HepG2 (cell line): ENCODE measurements at regions not wholly inside any gene's neighbourhood (a gene's known extent, or its start where the extent isn't known, plus 50 kb on each side); places are given as distances from the start of the nearest gene placed in this dataset.
A peak's percentile ranks its signal among the peaks of the same experiment; 100 is the strongest.

Experiments
- ATF7-NPFF ChIP-seq: sonication (generic); formaldehyde crosslinking; IDR thresholded peaks from 2 replicates; pipeline ENCODE4 v1.8.1; 2023; ENCODE audit warnings: mild to moderate bottlenecking, low read depth, missing genetic modification reagents, moderate library complexity
- CEBPB ChIP-seq: IDR thresholded peaks from 2 replicates; pipeline ENCODE4 v1.6.1; 2011; ENCODE audit warnings: low read depth, low read length, improper control_type of control experiment, borderline replicate concordance
- HNF4A ChIP-seq: sonication (generic); formaldehyde crosslinking; IDR thresholded peaks from 2 replicates; pipeline ENCODE4 v1.4.0; 2020; ENCODE audit warnings: missing genetic modification reagents
- KAT2B ChIP-seq: fragments of 150-350 bp; IDR thresholded peaks from 2 replicates; pipeline ENCODE4 v1.6.1; 2014; ENCODE audit warnings: low read depth, low read length, borderline replicate concordance
- MAF1 ChIP-seq: sonication (generic); formaldehyde crosslinking; IDR thresholded peaks from 2 replicates; pipeline ENCODE4 v1.5.0; 2020; ENCODE audit warnings: missing genetic modification reagents, borderline replicate concordance
- POLR2A ChIP-seq, 2 experiments: IDR thresholded peaks; 2 replicates each; pipeline ENCODE4 v1.6.1; 2011; ENCODE audit warnings: low read depth in 2 of 2, low read length in 2 of 2, mild to moderate bottlenecking in 1 of 2, moderate library complexity in 1 of 2; ENCODE audit not compliant: insufficient read depth in 1 of 2
- REL ChIP-seq: sonication (generic); formaldehyde crosslinking; conservative IDR thresholded peaks from 2 replicates; pipeline ENCODE4 v1.8.0; 2022; ENCODE audit warnings: mild to moderate bottlenecking, missing genetic modification reagents, moderate library complexity
- SMYD3 ChIP-seq: sonication (generic); formaldehyde crosslinking; IDR thresholded peaks from 2 replicates; pipeline ENCODE4 v1.8.1; 2023; ENCODE audit warnings: mild to moderate bottlenecking, missing genetic modification reagents
- SNAI1 ChIP-seq: sonication (generic); formaldehyde crosslinking; IDR thresholded peaks from 2 replicates; pipeline ENCODE4 v1.5.0; 2020; ENCODE audit warnings: mild to moderate bottlenecking, missing genetic modification reagents, borderline replicate concordance
- THAP11 ChIP-seq: IDR thresholded peaks from 2 replicates; pipeline ENCODE4 v1.6.1; 2016; ENCODE audit warnings: missing biosample characterization, missing genetic modification reagents
- ZEB1 ChIP-seq: IDR thresholded peaks from 2 replicates; pipeline ENCODE4 v1.6.1; 2012; ENCODE audit warnings: mild to moderate bottlenecking, low read depth, inconsistent platforms; ENCODE audit not compliant: insufficient replicate concordance
- ZFAT ChIP-seq: sonication (generic); formaldehyde crosslinking; conservative IDR thresholded peaks from 2 replicates; pipeline ENCODE4 v1.8.1; 2023; ENCODE audit warnings: missing genetic modification reagents, inconsistent platforms
- ZNF138 ChIP-seq: sonication (generic); formaldehyde crosslinking; IDR thresholded peaks from 2 replicates; pipeline ENCODE4 v1.5.0; 2020; ENCODE audit warnings: mild to moderate bottlenecking, low read depth, missing genetic modification reagents
- ZNF251 ChIP-seq: sonication (generic); formaldehyde crosslinking; IDR thresholded peaks from 2 replicates; pipeline ENCODE4 v1.9.0; 2021; ENCODE audit warnings: mild to moderate bottlenecking, missing genetic modification reagents
- ZNF562 ChIP-seq: sonication (generic); formaldehyde crosslinking; IDR thresholded peaks from 2 replicates; pipeline ENCODE4 v1.8.0; 2022; ENCODE audit warnings: missing genetic modification reagents, borderline replicate concordance
- TF ChIP-seq, protein P1 (sequence below): sonication (generic); formaldehyde crosslinking; IDR thresholded peaks from 2 replicates; pipeline ENCODE4 v1.5.1; 2020; ENCODE audit warnings: mild to moderate bottlenecking, moderate library complexity, missing genetic modification reagents
- TF ChIP-seq, protein P2 (sequence below): sonication (generic); formaldehyde crosslinking; IDR thresholded peaks from 2 replicates; pipeline ENCODE4 v1.9.0; 2021; ENCODE audit warnings: mild to moderate bottlenecking, missing genetic modification reagents
- TF ChIP-seq, protein P3 (sequence below): sonication (generic); formaldehyde crosslinking; IDR thresholded peaks from 2 replicates; pipeline ENCODE4 v1.8.0; 2022; ENCODE audit warnings: mild to moderate bottlenecking, missing genetic modification reagents, moderate library complexity
- TF ChIP-seq, protein P4 (sequence below): sonication (generic); formaldehyde crosslinking; IDR thresholded peaks from 2 replicates; pipeline ENCODE4 v1.8.0; 2022; ENCODE audit warnings: mild to moderate bottlenecking, missing genetic modification reagents
- TF ChIP-seq, protein P5 (sequence below): sonication (generic); formaldehyde crosslinking; IDR thresholded peaks from 2 replicates; pipeline ENCODE4 v1.4.0; 2020; ENCODE audit warnings: mild to moderate bottlenecking, missing genetic modification reagents

DNA sequence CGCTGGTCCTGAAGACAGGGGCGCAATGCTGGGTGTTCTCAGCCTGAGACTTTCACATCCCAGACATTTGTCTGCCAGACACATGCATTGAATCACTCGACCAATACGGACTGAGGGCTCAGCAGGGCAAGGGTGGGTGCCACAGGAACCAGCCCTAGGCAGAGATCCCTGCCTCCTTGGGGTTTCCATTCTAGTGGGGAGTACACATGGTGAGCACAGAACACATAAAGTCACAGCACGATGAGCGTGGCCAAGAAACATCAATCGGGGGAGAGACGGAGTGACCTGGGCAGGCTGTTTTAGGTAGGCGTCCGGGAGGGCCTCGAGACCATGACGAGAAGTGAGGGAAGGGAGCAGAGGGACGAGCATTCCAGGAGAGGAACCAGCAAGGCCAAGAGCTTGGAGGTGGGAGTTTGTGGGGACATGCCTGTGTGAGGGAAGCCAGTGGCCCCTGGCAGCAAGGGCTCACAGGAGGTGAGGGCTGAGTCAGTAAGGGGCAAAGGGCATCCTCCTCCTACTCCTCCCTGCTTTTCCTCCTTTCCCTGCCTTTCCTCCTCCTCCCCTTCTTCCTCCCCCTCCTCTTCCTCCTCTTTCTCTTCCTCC, 126.3 kb upstream of the PEG3 start (continued):
- TF ChIP-seq POLR2A (IDR thresholded peaks at IDR 0.05; ENCODE audit: insufficient read depth in 1 of 2, low read depth in 2 of 2, low read length in 2 of 2): peak in 1 of 2 experiments; percentile 16; a peak in 1 of 4 replicates
- TF ChIP-seq SNAI1 (CRISPR knock-in tag): no peak
- TF ChIP-seq, protein P1, sequence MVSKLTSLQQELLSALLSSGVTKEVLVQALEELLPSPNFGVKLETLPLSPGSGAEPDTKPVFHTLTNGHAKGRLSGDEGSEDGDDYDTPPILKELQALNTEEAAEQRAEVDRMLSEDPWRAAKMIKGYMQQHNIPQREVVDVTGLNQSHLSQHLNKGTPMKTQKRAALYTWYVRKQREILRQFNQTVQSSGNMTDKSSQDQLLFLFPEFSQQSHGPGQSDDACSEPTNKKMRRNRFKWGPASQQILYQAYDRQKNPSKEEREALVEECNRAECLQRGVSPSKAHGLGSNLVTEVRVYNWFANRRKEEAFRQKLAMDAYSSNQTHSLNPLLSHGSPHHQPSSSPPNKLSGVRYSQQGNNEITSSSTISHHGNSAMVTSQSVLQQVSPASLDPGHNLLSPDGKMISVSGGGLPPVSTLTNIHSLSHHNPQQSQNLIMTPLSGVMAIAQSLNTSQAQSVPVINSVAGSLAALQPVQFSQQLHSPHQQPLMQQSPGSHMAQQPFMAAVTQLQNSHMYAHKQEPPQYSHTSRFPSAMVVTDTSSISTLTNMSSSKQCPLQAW: no peak
- TF ChIP-seq ZFAT (CRISPR knock-in tag): no peak
- TF ChIP-seq CEBPB: no peak
- TF ChIP-seq REL: no peak
- TF ChIP-seq MAF1: no peak
- 0 out of 2 replicates have a peak, but pooled peaks have one; percentile 43 for TF ChIP-seq HNF4A (CRISPR knock-in tag)
- TF ChIP-seq ZNF251 (CRISPR knock-in tag): no peak
- no peak for TF ChIP-seq SMYD3 (CRISPR knock-in tag)
- no peak for TF ChIP-seq ZNF562 (CRISPR knock-in tag)
- TF ChIP-seq ZNF138: no peak
- TF ChIP-seq, protein P2, sequence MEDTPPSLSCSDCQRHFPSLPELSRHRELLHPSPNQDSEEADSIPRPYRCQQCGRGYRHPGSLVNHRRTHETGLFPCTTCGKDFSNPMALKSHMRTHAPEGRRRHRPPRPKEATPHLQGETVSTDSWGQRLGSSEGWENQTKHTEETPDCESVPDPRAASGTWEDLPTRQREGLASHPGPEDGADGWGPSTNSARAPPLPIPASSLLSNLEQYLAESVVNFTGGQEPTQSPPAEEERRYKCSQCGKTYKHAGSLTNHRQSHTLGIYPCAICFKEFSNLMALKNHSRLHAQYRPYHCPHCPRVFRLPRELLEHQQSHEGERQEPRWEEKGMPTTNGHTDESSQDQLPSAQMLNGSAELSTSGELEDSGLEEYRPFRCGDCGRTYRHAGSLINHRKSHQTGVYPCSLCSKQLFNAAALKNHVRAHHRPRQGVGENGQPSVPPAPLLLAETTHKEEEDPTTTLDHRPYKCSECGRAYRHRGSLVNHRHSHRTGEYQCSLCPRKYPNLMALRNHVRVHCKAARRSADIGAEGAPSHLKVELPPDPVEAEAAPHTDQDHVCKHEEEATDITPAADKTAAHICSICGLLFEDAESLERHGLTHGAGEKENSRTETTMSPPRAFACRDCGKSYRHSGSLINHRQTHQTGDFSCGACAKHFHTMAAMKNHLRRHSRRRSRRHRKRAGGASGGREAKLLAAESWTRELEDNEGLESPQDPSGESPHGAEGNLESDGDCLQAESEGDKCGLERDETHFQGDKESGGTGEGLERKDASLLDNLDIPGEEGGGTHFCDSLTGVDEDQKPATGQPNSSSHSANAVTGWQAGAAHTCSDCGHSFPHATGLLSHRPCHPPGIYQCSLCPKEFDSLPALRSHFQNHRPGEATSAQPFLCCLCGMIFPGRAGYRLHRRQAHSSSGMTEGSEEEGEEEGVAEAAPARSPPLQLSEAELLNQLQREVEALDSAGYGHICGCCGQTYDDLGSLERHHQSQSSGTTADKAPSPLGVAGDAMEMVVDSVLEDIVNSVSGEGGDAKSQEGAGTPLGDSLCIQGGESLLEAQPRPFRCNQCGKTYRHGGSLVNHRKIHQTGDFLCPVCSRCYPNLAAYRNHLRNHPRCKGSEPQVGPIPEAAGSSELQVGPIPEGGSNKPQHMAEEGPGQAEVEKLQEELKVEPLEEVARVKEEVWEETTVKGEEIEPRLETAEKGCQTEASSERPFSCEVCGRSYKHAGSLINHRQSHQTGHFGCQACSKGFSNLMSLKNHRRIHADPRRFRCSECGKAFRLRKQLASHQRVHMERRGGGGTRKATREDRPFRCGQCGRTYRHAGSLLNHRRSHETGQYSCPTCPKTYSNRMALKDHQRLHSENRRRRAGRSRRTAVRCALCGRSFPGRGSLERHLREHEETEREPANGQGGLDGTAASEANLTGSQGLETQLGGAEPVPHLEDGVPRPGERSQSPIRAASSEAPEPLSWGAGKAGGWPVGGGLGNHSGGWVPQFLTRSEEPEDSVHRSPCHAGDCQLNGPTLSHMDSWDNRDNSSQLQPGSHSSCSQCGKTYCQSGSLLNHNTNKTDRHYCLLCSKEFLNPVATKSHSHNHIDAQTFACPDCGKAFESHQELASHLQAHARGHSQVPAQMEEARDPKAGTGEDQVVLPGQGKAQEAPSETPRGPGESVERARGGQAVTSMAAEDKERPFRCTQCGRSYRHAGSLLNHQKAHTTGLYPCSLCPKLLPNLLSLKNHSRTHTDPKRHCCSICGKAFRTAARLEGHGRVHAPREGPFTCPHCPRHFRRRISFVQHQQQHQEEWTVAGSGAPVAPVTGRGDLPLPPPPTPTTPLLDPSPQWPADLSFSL (CRISPR knock-in tag): no peak
- no peak for TF ChIP-seq ATF7-NPFF (CRISPR knock-in tag)
- no peak for TF ChIP-seq KAT2B
- TF ChIP-seq, protein P3, sequence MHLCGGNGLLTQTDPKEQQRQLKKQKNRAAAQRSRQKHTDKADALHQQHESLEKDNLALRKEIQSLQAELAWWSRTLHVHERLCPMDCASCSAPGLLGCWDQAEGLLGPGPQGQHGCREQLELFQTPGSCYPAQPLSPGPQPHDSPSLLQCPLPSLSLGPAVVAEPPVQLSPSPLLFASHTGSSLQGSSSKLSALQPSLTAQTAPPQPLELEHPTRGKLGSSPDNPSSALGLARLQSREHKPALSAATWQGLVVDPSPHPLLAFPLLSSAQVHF (CRISPR knock-in tag): no peak
- TF ChIP-seq, protein P4, sequence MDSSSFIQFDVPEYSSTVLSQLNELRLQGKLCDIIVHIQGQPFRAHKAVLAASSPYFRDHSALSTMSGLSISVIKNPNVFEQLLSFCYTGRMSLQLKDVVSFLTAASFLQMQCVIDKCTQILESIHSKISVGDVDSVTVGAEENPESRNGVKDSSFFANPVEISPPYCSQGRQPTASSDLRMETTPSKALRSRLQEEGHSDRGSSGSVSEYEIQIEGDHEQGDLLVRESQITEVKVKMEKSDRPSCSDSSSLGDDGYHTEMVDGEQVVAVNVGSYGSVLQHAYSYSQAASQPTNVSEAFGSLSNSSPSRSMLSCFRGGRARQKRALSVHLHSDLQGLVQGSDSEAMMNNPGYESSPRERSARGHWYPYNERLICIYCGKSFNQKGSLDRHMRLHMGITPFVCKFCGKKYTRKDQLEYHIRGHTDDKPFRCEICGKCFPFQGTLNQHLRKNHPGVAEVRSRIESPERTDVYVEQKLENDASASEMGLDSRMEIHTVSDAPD (CRISPR knock-in tag): no peak
- TF ChIP-seq THAP11 (CRISPR knock-in tag): no peak; the same call in 1 of the 2 replicates
- TF ChIP-seq, protein P5, sequence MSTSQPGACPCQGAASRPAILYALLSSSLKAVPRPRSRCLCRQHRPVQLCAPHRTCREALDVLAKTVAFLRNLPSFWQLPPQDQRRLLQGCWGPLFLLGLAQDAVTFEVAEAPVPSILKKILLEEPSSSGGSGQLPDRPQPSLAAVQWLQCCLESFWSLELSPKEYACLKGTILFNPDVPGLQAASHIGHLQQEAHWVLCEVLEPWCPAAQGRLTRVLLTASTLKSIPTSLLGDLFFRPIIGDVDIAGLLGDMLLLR (CRISPR knock-in tag): no peak
- TF ChIP-seq ZEB1: no peak
